GM18502 (cell line): ENCODE measurements at regions not wholly inside any gene's neighbourhood (a gene's known extent, or its start where the extent isn't known, plus 50 kb on each side); places are given as distances from the start of the nearest gene placed in this dataset.

Experiments
- ATAC-seq: cut with Tn5 transposase; IDR thresholded peaks from one replicate; pipeline ENCODE4 v1.9.1; 2021; ENCODE audit warnings: mild to moderate bottlenecking; ENCODE audit not compliant: unreplicated experiment, poor library complexity

DNA sequence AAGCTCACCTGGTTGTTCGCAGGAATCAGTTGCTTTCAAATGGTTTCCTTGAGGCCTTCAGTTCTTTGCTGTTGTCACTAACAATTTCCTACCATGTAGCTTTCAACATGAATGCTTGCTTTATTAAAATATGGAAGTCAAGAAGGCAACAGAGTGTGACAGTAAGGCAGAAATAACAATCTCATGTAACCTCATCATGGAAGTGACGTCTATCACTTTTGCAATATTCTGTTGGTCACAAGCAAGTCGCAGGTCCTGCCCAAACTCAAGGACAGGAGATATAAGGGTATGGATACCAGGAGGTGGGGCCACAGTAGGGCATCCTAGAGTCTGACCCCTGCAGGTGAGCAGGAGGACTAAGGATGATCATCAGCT is 296.8 kb upstream of the ZP4 start:
- no peak for ATAC-seq

DNA sequence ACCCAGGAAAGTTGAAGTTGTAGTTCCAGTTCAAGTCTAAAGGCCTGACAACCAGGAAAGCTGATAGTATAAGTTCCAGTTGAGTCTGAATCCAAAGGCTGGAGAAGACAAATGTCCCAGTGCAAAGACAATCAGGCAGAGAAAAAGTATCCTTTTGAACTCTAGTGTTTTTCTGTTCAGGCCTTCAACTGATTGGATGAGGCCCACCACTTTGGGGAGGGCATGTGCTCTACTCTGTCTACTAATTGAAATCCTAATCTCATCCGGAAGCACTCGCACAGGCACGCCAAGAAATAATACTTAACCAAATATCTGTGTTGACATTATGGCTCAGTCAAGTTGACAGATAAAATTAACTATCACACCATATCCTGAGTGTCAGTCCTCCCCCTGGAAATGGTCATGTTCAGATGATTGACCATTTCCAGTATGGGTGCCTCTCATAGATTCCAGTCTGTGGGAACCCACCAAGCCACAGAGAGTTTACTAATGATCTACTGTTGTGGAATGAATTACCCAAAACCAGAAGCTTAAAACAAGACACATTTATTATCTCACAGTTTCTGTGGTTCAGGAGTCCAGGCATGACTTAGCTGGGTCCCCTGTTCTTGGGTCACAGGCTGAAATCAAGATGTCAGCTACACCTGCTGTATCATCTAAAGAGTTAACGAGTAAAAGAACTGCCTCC is 296.3 kb upstream of the ZP4 start:
- no peak for ATAC-seq

DNA sequence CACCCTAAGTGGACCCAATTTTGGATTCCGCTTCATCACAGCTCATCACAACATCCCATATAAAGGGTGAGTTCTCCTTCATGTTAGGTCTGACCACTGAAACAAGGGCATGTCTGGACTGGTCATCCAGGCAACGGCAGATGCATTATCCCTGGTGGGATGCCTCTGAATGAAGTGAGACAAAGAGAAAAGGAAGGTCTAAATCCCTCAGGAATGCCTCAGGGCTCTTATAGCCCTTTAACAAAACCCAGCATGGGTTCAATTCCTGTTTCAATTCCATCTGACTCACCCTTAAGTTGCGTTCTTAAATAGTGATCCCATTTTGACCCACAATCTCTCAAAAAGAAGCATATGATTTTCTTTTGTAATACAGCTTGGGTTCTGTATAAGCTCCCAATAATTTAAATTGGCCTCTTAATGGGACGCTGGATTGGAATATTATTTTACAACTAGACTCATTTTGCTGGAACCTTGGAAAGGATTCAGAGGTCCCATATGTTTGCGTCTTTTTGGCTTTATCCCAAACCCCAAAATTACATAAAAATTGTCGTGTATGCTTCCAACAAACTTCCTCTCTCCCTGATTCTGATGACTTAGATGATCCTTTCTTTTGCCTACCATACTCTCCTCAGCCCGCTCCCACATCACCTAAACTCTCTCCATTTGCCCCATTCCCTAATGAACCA is 287.4 kb upstream of the ZP4 start:
- ATAC-seq: no peak

DNA sequence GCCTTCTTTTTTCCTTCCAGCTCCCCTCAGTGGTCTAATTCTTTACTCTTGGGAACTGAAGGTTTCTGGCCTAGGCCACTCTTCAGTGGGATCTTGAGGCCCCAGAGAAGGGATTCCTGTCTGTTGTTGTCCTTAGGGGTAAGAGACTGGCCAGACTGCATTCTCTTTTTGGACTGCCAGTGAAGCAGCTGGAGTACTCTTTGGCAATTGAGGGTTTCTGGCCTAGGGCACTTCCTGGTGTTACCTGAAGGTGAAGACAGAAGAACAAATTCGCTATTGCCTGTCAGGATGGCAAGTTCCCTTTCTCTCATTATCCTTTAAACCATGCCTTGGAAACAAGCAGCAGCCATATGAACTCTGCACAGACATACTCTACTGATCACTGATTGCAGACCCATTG is 286.6 kb upstream of the ZP4 start:
- no peak for ATAC-seq

DNA sequence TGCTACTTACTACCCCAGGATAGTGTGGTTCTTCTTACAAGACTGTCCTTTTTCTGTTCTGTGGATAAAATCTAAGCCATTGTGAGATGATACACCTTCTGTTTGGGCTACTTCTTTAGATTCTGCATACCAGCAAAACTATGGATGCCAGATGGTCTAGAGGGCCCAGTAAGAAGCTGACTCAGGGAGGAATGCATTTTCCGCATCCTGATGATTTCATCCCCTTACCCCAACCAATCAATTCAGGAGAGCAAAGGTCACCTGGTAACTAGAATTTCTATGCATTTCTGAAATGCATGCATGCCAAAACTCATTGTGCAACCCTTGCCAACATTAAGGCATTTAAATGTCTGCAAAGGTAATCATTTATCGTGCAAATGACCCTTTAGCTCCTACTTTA is 285.7 kb upstream of the ZP4 start:
- no peak for ATAC-seq

DNA sequence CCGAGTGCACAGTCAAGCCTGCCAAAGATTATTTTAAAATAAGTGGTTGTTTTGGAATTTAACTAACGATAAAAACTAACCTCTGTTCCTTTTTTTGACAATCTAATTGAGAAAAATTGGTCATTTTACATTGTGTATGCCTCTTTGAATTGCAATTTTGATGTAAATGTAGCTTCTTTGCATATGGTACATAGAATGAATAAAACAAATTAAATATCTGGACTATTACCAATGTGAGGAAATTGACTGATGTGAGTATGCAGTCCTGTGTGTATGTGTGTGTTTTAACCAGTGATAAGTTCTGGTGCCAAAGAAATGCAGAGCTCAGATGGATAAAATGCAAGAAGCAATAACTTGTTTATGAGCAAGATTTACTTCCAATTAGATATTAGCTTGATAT is 281.3 kb upstream of the ZP4 start:
- no peak for ATAC-seq

DNA sequence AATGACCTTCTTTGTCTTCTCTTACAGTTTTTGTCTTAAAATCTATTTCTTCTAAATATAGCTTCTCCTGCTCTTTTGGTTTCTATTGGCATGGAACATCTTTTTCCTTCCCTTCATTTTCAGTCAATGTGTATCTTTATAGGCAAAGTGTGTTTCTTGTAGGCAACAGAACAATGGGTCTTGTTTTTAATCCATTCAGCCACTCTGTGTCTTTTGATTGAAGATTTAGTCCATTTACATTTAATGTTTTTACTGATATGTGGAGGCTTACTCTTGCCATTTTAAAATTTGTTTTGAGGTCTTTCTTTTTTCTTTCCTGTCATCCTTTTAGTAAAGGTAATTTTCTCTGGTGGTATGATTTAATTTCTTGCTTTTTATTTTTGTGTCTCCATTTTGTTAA is 271.2 kb upstream of the ZP4 start:
- no peak for ATAC-seq

DNA sequence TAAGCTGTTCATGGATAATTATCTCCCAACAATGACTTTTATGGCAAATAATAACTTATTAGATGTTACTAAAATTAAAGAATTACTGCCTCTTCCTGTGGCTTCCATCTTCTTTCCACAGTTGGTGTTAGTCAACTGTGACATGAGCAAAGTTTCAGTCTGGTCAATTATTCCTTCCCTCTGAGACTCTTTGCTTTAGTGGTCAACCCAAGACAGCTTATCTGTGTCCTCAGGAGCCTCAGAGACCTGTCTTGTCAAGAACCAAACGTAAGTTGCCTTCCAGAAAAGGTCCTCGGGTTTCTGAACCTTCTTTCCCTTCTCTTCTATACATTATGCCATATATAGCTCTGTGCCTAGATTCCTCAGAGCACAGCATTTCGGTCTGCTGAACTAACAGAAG is 263.2 kb upstream of the ZP4 start:
- ATAC-seq: no peak

DNA sequence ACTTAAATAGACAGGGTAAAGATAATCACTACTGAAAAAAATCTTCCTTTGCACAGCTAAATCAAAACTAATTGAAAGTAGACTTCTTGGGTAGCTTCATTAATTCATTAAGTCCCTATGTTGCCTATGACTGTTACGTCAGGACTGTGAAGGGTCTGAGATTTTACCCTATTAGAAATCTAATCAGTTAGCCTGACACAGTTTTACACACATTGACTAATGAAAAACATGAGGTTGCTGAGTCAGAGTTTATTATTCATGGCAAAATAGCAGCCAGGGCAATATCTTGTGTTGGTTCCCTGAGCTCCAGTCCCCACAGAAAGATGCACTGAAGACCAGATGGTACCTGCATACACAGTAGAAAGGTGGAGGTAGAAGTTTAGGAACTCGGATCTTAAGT is 262.5 kb upstream of the ZP4 start:
- no peak for ATAC-seq

DNA sequence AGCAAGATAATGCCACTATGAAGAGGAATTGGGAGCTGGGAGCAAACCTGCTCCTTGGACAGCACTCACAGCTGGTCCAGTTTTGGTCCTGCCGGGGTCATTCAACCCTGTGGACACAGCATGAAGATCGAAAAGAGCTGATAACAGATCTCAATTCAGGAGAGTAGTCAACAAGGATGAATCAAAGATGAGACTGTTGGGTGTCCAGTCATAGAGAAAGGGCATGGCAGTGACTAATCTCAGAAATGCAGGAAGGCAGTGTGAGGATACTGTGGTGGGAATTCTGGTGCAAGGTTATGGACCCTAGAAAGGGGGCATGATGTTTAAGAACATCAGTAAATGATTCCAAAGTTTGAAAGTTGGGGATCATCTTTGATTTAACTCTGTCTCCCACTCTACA is 261.4 kb upstream of the ZP4 start:
- no peak for ATAC-seq

DNA sequence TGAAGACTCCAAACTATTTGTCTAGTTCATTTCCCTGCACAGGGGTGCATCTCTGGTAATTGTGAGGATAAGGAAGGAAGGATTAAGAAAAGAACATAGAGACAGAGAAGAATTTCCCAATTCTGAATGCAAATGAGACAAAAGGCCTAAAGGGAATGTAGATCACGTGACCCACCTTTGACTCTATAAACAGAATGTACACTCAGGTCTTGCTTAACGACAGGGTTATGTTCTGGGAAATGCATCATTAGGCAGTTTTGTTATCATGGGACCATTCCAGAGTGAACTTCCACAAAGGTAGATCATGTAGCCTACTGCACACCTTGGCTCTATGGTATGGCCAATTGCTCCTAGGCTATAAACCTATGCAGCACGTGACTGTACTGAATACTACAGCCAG is 252.3 kb upstream of the ZP4 start:
- no peak for ATAC-seq

DNA sequence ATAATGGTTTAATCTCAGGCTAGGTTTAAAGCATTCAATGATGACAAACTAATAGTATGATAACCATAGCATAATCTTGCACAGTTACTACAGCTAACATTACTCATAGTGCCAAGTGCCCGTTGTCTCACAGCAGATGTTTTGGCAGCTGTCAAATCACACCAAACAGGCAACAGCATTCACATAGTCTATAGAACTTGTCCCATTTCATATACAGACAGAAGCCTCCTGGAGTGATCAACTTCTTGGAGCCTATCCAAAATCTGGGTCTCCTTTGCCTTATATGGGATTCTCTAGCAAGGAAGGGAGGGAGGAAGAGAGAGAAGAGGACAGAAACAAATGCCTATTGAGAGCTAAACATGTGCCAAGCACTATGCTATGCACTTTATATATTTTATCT is 250.6 kb upstream of the ZP4 start:
- ATAC-seq: no peak

DNA sequence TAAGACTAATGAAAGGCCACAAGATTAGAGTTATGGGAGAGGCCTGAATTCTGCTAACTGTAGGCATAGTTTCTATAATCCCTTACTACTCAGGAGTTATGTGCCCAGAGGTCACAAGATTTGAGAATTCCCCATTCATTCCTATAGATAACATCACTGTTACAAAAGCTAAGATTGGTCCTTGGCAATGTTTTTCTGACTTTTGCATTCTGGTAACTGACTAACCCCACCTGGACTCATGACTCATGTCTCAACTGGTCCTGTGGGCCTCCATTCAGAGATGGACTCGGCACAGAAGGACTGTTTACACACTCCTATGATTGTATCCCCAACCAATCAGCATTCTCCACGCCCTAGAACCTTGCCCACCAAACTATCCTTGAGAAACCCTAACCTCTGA is 249.0 kb upstream of the ZP4 start:
- no peak for ATAC-seq

DNA sequence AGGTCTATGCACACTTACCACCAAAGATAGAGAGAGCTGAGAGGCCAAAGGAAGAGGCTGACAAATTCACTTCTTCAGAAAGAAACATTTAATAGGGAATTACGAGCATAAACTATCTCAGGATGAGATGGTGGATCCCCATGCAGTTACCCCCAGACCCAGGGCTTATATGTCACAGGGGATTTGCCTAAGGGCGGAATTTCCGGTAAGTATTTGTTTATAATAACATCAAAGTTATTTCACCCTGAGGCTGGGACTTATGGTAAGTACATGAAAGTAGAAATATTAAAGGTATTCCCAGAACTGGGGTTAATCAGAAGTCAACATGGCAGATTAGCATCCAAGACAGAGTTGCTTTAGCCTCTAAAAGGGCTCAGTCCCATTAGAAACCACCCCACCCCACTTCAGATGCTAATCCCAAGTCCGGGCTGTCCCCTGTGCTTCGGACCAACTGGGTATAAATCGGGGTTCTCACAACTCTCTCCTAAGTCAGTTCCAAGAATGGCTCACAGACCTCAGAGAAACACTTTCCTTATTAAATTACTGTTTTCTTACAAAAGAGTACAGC is 247.4 kb upstream of the ZP4 start:
- ATAC-seq: no peak

DNA sequence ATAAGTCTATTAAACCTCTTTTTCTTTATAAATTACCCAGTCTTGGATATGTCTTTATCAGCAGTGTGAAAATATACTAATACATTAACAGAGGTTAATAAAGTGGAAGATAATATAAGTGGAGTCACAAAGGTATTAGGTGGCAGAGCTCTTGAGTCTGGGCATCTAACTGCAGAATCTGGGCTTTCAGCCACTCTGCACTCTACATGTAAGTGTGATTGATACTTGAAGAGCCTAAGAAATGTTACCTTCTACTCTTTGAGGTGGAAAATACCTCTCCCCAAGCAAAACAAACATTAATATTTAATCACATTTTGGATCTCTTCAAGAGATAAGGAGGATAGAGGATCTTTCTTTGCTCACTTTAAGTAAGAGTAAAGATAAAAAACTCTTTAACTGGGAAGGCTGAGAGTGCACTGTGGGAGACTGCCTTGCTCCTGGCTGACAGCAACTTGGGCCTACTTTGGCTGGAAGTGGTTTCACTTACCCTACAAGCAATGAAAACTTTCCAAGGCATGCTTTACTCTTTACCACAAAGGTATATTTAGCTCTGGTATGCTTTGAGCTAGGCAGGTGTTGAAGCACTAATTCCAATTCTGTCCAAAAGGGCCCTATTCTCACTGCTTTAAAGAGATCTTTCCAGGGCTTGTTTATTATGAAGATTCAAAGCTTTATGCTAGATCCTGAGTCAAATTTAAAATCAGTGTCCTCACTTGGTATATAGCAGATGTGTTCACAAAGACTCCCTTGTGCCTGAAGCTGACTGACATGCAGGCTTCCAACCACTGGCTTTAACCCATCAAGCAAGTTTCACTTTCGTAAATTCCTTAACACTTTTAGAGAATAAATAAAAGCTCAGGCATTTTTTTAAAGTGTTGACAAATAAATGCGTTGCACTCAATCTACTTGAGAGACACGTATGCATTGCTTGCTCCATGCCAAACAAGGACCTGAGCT is 245.3 kb upstream of the ZP4 start:
- ATAC-seq: no peak

DNA sequence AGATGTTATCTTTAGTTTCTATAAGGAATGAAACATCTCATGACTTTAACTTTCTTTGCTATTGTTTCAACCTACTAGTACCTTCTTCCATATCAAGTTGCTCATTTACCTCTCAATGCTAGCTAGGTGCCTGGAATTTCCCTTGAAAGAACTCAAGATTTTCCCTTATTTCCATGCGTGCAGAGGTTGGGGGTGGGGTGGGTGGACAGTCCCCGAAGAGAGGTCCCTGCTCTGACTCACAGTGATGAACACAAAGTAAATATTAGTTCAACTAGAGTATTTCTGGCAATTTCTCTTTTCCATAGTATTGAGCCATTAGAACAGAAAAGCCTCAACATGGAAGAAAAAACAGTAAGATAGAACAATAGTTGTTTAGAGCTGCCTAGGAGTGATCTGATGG is 239.0 kb upstream of the ZP4 start:
- ATAC-seq: no peak

DNA sequence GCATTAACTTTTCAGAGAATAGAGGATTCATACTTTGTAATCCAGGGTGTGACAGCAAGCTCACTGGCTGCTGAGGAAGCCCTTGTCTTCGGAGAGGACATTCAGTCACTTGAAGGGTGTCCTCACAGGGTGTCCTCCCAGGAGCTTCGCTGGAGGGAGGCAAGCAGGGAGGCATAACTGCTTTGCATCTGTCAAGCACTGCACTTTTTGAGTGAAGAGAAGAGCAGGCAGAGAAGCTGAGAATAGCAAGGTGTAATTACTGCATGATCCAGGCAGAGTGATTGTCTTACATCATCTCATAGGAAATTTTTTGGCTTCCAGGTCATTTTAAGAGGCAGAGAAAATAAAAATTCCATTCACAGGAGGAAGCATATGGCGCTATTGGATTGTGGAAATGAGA is 232.5 kb upstream of the ZP4 start:
- no peak for ATAC-seq

DNA sequence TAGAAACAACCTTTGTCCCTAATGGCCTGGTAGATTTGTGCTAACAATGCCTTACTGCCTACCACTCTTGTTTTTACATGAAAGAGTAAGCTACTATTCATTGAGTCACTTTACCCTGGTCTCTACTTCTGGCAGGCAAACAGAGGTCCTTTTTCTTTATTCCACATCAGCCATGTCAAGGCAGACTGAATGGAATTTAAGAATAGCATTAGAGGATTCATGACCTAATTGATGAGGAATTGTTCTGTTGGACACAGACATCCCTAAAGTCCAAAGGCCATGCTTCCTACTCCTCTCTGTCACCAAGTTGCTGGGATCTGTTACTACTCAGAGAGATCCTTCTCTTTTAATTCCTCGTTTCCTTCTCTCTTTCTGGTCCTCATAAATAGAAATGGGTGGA is 229.1 kb upstream of the ZP4 start:
- ATAC-seq: no peak

DNA sequence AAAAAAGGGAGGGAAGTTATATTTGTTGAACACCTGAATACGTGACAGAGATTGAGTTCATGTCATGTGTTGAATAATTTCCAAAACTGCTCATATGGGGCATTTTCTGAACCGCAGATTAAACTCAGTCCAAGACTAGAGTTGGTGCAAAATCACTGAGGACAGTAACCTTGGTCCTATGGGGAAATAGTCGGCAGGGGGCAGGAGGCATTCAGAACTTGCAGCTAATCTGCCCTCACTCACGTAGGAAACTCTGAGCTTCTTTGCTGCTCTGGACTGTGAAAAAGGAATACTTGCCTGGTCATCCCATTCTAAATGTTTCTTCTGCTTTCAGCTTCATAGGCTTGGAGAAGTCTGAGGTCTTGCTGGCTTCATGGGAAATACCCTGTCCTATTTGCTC is 228.3 kb upstream of the ZP4 start:
- ATAC-seq: no peak

DNA sequence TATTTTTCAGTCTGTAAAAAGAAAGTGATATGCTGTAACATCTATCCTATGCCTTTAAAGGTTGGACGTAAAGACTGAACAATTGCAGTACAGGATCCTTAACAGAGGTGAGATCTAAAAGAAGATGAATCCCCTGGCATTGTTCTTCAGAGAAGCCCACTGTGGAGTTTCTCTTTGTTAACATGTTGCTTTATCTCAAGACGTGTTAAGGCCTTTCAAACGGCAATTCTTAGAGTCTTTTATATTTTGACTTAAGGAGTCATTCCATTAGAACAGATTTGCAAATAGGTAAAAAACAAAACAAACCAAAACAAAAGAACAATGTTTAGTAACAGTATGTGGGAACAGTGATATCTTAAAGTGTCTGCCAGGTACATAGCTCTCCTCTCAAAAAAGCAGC is 225.1 kb upstream of the ZP4 start:
- no peak for ATAC-seq
